Astrocyte (in vitro differentiated cells and primary cell): ENCODE measurements at regions not wholly inside any gene's neighbourhood (a gene's known extent, or its start where the extent isn't known, plus 50 kb on each side); places are given as distances from the start of the nearest gene placed in this dataset.

Source experiments
- EZH2 ChIP-seq: IDR thresholded peaks from 2 replicates; pipeline ENCODE4 v1.6.1; 2012; ENCODE audit warnings: mild to moderate bottlenecking, low read length, inconsistent platforms; ENCODE audit not compliant: insufficient read depth
- TF ChIP-seq, protein P1 (sequence below): IDR thresholded peaks from 2 replicates; pipeline ENCODE4 v1.5.1; 2011; ENCODE audit warnings: low read depth, mild to moderate bottlenecking, inconsistent platforms, low read length, moderate library complexity; ENCODE audit not compliant: insufficient read depth

GRCh38 chr9:80586786-80587330, 1015.1 kb downstream of the TLE4 start:
- TF ChIP-seq, protein P1, sequence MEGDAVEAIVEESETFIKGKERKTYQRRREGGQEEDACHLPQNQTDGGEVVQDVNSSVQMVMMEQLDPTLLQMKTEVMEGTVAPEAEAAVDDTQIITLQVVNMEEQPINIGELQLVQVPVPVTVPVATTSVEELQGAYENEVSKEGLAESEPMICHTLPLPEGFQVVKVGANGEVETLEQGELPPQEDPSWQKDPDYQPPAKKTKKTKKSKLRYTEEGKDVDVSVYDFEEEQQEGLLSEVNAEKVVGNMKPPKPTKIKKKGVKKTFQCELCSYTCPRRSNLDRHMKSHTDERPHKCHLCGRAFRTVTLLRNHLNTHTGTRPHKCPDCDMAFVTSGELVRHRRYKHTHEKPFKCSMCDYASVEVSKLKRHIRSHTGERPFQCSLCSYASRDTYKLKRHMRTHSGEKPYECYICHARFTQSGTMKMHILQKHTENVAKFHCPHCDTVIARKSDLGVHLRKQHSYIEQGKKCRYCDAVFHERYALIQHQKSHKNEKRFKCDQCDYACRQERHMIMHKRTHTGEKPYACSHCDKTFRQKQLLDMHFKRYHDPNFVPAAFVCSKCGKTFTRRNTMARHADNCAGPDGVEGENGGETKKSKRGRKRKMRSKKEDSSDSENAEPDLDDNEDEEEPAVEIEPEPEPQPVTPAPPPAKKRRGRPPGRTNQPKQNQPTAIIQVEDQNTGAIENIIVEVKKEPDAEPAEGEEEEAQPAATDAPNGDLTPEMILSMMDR = no peak
- TF ChIP-seq EZH2 = no peak
